Epidermal melanocyte (primary cell): ENCODE measurements at regions not wholly inside any gene's neighbourhood (a gene's known extent, or its start where the extent isn't known, plus 50 kb on each side); places are given as distances from the start of the nearest gene placed in this dataset.

Experiments
- DNase-seq: peaks from one replicate; pipeline ENCODE4 v3.0.0; 2011; ENCODE audit warnings: low spot score; ENCODE audit not compliant: insufficient read length

GRCh38 chr11:103530257-103530656 lies 421.0 kb downstream of the DYNC2H1 start:
- DNase-seq = no peak

- peak; percentile 30 for DNase-seq
Observed at GRCh38 chr11:103532133-103532788, 423.0 kb downstream of the DYNC2H1 start.

GRCh38 chr11:103534191-103534590 lies 425.0 kb downstream of the DYNC2H1 start:
- DNase-seq = no peak

- DNase-seq = no peak
Observed at GRCh38 chr11:103534959-103535358, 425.7 kb downstream of the DYNC2H1 start.

DNA sequence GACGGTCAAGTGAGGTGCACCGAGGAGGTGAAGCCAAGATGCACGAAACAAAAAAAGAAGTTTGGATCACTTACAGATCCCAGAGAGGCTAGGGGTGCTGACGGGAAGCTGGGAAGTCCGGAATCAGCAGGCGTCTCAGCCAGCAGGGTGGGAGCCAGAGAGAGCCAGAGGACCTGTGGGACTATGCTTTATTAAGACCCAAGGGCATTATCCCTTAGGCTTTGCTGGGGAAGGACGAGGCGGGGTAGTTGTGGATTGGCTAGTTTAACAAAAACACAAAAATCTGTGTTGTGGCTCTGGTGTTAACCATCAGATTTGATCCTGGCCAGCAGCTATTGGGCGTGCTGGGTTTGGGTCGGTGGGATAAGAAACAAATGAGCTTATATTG lies 427.1 kb downstream of the DYNC2H1 start:
- DNase-seq = no peak

DNA sequence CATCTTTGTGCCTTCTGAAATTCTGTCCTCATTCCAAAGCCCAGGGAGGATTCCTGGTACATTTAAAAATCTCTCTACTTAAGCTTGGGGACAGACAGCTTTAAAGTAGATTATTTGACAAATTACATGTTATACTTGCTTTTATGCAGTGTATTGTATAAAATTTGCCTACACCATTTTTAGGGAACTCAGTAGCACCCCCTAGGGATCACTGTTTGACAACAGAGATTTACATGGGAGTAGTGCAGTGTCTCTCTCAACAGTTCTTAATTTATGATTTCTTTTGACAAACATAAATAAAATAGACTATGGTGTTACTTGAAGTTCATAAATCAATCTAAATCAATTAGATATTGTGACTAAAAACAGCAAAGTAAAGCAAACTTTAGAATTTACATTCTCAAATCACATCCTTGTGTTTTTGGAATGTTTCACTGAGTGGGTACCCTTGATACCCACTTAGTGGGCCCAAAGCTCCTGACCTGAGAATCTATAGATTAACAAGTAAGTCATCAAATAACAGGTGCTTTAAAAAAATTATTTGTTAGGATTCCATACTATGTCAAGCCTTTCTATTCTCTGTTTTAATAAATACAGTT lies 428.8 kb downstream of the DYNC2H1 start:
- no peak for DNase-seq

GRCh38 chr11:103539166-103539565 lies 429.9 kb downstream of the DYNC2H1 start:
- no peak for DNase-seq

DNA sequence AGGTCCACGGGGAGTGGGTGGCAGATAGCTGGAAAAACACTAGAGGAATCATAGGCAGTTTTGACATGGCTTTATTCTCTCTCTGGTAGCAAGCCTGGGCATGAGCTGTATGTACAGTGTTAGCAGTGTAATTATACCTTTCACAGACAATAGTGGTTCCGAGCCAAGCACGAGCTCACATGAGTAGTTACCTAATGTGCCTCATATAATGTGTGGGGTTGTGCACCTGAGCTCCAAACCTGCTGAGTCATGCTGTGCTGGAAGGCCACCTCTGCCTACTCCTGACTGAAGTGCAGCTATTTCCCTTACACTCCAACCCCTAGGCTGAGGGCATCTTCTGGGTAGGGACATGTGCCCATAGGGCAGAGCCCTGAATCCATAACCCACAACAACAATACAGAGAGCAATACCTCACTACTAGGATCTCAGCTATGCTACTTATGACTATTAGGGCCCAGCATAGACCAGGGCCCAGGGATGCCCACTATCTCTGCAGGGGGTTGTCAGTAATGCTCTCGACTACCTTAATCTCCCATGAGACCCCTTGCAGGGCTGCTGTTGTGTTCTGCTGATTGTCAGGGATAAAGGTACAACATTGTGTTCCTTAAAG lies 432.1 kb downstream of the DYNC2H1 start:
- DNase-seq = no peak

GRCh38 chr11:103542851-103543250 lies 433.6 kb downstream of the DYNC2H1 start:
- no peak for DNase-seq

DNA sequence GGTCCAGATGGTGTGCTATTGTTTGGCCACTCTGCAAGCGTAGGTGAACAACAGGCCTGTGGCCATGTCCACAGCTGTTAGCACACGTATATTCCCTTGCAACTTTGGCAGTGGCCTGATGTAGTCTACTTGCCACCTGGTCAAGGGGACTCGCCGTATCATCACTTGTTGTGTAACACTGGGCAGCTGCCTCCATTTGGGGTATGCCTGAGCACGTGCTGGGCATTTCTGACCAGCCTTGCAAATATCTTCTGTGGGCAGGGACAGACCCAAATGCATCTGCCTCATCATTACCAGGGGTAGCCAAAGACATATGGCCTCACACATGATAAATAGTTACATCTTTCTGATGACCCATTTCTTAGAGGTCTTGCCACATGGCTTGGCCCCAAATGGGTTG lies 434.2 kb downstream of the DYNC2H1 start:
- DNase-seq = no peak

GRCh38 chr11:103544874-103545273 lies 435.6 kb downstream of the DYNC2H1 start:
- no peak for DNase-seq

DNA sequence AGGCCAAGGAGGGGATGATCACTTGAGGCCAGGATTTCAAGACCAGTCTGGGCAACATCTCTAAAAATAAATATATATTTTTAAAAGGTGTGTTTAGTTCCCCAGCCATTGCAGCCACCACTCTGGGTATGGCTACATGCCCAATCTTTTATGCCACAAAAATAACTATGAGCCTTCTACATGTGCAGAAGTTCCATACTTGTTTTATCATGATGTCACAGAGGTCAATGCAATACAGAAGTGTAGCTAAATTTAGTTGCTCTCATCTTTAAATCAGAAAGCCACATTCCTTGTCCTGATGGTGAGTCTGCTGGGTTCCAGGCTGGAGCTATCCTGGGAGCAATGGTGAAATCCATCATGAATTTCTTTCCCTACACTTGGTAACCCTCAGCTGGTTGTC lies 436.3 kb downstream of the DYNC2H1 start:
- no peak for DNase-seq

- no peak for DNase-seq
Observed at GRCh38 chr11:103546236-103546635, 437.0 kb downstream of the DYNC2H1 start.

GRCh38 chr11:103547024-103547423 lies 437.8 kb downstream of the DYNC2H1 start:
- DNase-seq = no peak

- no peak for DNase-seq
Observed at GRCh38 chr11:103547691-103548090, 438.5 kb downstream of the DYNC2H1 start.

DNA sequence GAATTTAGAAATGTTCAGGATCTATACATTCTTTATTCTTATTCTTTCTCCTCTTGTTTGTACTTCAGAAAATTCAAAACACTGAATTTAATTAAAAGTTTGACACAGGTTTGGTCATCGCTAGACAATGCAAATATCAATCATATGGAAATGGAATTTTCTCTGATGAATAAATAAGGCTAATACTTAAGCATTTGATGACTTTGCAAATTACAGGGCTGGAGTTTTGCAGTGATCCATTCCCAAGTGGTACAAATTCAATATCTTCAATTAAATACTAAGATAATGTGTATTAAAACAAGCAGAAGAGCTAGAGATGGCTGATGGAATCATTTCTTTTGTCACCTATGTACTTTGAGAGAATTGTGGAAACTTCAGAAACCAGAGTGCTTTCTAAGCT lies 439.6 kb downstream of the DYNC2H1 start:
- no peak for DNase-seq

DNA sequence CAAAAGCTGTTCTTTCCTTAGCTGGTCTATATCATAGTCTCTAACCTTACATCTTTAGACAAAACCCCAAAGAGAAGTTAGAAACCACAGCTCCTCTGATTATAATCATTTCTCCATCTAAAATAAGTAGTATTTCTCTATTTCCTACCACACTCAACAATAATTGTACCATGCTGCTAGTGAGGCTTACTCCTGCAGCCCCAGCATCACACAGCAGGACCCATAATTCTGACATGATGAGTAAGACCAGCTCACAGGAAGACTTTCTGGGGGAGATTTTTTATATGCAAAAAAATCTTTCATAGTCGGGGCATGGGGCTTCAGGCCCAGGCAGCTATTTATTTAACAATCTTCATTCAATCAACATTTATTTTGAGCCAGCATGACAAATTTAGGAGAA lies 441.6 kb downstream of the DYNC2H1 start:
- DNase-seq = no peak

DNA sequence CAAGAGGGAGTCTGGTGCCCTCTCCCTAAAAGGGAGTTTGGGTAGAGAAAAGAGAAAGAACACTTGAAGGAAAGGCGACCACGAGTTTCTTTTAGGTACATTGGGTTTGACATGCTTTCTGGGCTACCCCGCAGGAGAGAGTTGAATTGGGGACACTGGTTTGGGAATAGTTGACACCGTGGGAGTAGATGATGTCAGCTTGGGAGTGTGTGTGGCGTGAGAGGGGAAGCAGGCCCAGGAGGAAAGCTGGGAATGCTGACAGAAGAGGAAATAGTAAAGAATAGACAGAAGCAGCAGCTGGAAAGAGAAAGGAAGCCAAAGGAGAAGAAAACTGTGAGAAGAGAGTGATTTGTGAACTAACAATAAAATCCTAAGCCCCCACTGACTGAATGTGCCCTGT lies 442.9 kb downstream of the DYNC2H1 start:
- no peak for DNase-seq

DNA sequence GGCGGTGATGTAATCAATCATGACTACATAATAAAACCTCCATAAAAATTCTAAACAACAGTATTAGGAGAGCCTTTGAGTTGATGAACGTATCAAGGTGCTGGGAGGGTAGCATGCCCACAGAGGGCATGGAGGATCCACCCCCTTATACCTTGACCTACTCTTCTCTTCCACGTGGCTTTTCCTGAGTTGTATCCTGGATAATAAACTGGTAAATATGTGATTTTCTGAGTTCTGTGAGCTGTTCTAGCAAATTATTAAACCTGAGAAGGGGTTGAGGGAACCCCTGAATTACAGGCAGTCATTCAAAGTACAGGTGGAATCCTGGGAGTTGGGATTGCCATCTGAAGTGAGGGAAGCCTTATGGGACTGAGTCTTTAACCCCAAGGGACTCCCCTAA lies 446.9 kb downstream of the DYNC2H1 start:
- no peak for DNase-seq

- no peak for DNase-seq
Observed at GRCh38 chr11:103566116-103566515, 456.9 kb downstream of the DYNC2H1 start.

DNA sequence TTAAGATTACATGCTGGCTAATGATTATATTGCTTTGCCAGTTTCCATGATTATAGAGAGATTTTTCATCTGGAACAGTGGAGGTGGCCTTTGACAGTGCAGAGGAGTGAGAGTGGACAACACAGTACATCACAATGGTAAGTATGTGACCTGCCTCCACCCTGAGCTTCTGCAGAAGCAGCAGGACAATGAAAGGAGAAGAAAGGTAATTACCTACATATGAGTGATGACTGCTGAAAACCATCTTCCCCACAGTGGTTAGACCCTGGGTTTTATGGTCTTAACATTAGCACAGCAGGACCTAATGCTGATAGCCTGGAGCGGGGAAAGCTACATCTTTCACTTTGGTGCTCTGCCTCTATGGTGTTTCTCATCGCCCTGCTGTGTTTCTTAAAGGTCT lies 454.7 kb upstream of the DDI1 start:
- no peak for DNase-seq

DNA sequence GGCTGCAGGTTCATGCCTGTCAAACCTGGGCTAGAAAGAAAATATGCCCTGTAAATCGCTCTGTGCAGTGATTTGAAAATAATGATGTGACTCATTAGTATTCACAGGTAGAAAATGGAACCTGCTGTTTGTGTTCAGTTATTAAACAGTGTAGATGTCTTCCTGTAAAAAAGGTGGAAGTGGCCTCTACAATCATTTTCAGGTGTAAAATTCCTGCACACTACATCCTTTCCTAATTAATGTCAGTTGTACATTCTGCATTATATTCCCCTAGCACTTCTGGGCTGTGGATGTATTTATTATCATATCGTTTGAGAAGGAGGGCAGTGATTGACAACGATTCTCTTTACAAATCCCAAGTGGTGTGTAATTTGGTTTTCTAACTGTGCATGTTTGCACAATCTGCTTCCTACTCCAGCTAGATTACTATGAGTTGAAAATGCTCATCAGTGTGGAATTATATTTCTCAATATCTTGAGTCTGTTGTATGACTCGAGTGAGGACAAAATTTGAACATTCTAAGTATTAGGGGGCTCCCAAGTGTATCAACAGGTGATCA lies 454.0 kb upstream of the DDI1 start:
- DNase-seq = no peak

- DNase-seq = no peak
Observed at GRCh38 chr11:103584021-103584420, 452.4 kb upstream of the DDI1 start.
